ENCODE measurements at regions not wholly inside any gene's neighbourhood (a gene's known extent, or its start where the extent isn't known, plus 50 kb on each side); places are given as distances from the start of the nearest gene placed in this dataset.

GRCh38 chr1:168963601-168964000 lies 142.9 kb upstream of the ATP1B1 start:
- TF ChIP-seq POLR2A (IDR thresholded peaks at IDR 0.05; ENCODE audit: low read length) (no peak), GATA1 (IDR thresholded peaks at IDR 0.05; ENCODE audit: low read depth, low read length) (no peak)
- no peak for DNase-seq

GRCh38 chr1:168964478-168964877 lies 142.0 kb upstream of the ATP1B1 start:
- TF ChIP-seq GATA1 (IDR thresholded peaks at IDR 0.05; ENCODE audit: low read depth, low read length) (no peak), POLR2A (IDR thresholded peaks at IDR 0.05; ENCODE audit: low read length) (no peak)
- no peak for DNase-seq

GRCh38 chr1:168966217-168966616 lies 140.3 kb upstream of the ATP1B1 start:
- TF ChIP-seq POLR2A (IDR thresholded peaks at IDR 0.05; ENCODE audit: low read length), result no peak
- TF ChIP-seq GATA1 (IDR thresholded peaks at IDR 0.05; ENCODE audit: low read depth, low read length), result no peak
- DNase-seq, result no peak

GRCh38 chr1:168966636-168967035 lies 139.9 kb upstream of the ATP1B1 start:
- TF ChIP-seq GATA1 (IDR thresholded peaks at IDR 0.05; ENCODE audit: low read depth, low read length) (no peak), POLR2A (IDR thresholded peaks at IDR 0.05; ENCODE audit: low read length) (no peak)
- no peak for DNase-seq

GRCh38 chr1:168970926-168971659 lies 135.4 kb upstream of the ATP1B1 start:
- no peak for DNase-seq
- TF ChIP-seq POLR2A (IDR thresholded peaks at IDR 0.05; ENCODE audit: low read length) (no peak), GATA1 (IDR thresholded peaks at IDR 0.05; ENCODE audit: low read depth, low read length) (no peak)

- TF ChIP-seq POLR2A (IDR thresholded peaks at IDR 0.05; ENCODE audit: low read length), result no peak
- no peak for TF ChIP-seq GATA1 (IDR thresholded peaks at IDR 0.05; ENCODE audit: low read depth, low read length)
- no peak for DNase-seq
These were observed 134.3 kb upstream of the ATP1B1 start for GRCh38 chr1:168972225-168972624.

GRCh38 chr1:168972887-168973286 lies 133.6 kb upstream of the ATP1B1 start:
- DNase-seq, result no peak
- TF ChIP-seq POLR2A (IDR thresholded peaks at IDR 0.05; ENCODE audit: low read length) (no peak), GATA1 (IDR thresholded peaks at IDR 0.05; ENCODE audit: low read depth, low read length) (no peak)

- TF ChIP-seq GATA1 (IDR thresholded peaks at IDR 0.05; ENCODE audit: low read depth, low read length) (no peak), POLR2A (IDR thresholded peaks at IDR 0.05; ENCODE audit: low read length) (no peak)
- DNase-seq, result no peak
These were observed 132.4 kb upstream of the ATP1B1 start for GRCh38 chr1:168974117-168974516.

- TF ChIP-seq POLR2A (IDR thresholded peaks at IDR 0.05; ENCODE audit: low read length), result no peak
- no peak for TF ChIP-seq GATA1 (IDR thresholded peaks at IDR 0.05; ENCODE audit: low read depth, low read length)
- DNase-seq, result no peak
These were observed 131.9 kb upstream of the ATP1B1 start for GRCh38 chr1:168974611-168975010.

- TF ChIP-seq POLR2A (IDR thresholded peaks at IDR 0.05; ENCODE audit: low read length) (no peak), GATA1 (IDR thresholded peaks at IDR 0.05; ENCODE audit: low read depth, low read length) (no peak)
- DNase-seq, result no peak
These were observed 130.2 kb upstream of the ATP1B1 start for GRCh38 chr1:168976267-168976666.

GRCh38 chr1:168977618-168978017 lies 128.9 kb upstream of the ATP1B1 start:
- no peak for DNase-seq
- TF ChIP-seq POLR2A (IDR thresholded peaks at IDR 0.05; ENCODE audit: low read length) (no peak), GATA1 (IDR thresholded peaks at IDR 0.05; ENCODE audit: low read depth, low read length) (no peak)

GRCh38 chr1:168979276-168979675 lies 127.2 kb upstream of the ATP1B1 start:
- no peak for DNase-seq

GRCh38 chr1:168980180-168980579 lies 126.3 kb upstream of the ATP1B1 start:
- DNase-seq, result no peak
- TF ChIP-seq GATA1 (IDR thresholded peaks at IDR 0.05; ENCODE audit: low read depth, low read length), result no peak
- no peak for TF ChIP-seq POLR2A (IDR thresholded peaks at IDR 0.05; ENCODE audit: low read length)

More at GRCh38 chr1:168979276-168979675, 127.2 kb upstream of the ATP1B1 start:
- TF ChIP-seq POLR2A (IDR thresholded peaks at IDR 0.05; ENCODE audit: low read length) (no peak), GATA1 (IDR thresholded peaks at IDR 0.05; ENCODE audit: low read depth, low read length) (no peak)

GRCh38 chr1:168980656-168981055 lies 125.8 kb upstream of the ATP1B1 start:
- no peak for TF ChIP-seq GATA1 (IDR thresholded peaks at IDR 0.05; ENCODE audit: low read depth, low read length)
- no peak for TF ChIP-seq POLR2A (IDR thresholded peaks at IDR 0.05; ENCODE audit: low read length)
- no peak for DNase-seq

- TF ChIP-seq GATA1 (IDR thresholded peaks at IDR 0.05; ENCODE audit: low read depth, low read length), result no peak
- TF ChIP-seq POLR2A (IDR thresholded peaks at IDR 0.05; ENCODE audit: low read length), result no peak
- no peak for DNase-seq
These were observed 123.7 kb upstream of the ATP1B1 start for GRCh38 chr1:168982778-168983177.
